GM20431 (cell line): ENCODE measurements at regions not wholly inside any gene's neighbourhood (a gene's known extent, or its start where the extent isn't known, plus 50 kb on each side); places are given as distances from the start of the nearest gene placed in this dataset.
"Not testable (repeated sequence)": the region's sequence is repeated elsewhere in the genome, so short reads cannot be mapped to it uniquely, and the experiment has no call there.

Experiments
- in situ Hi-C: fragments of 300-500 bp; cut with MseI, MboI; formaldehyde crosslinking; loops from one replicate; pipeline ENCODE4 v1.15.0; 2020; ENCODE audit warnings: low sequenced_read_pairs; ENCODE audit not compliant: unreplicated experiment

- in situ Hi-C loops = no loop called here
Measured at GRCh38 chr6:144659202-144660182, 374.4 kb downstream of the UTRN start.

DNA sequence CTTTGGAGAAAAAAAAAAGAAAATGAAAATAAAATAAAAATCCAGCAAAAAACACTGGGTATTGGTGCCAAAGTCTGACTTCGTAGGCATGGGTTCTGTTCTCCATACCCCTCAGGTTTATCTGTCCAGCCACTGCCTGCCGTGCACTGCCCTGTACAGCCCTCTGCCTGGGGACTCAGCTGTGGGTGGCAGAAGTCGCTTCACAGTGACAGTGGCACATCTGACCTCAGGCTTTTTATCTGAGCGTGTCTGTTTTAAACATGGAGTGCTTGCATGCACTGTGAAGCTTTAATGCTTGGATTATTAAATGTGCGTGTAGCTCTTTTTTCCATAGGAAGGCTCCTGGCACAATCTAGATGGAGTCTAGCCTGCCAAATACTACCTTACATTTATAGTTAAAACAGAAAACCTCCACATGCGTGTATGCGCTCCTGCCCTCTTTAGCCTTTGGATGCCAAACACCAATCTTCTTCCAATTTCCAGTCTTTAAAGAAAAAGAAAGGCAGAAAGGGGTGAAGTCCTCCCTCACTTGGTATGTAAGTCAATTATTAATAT is 375.5 kb downstream of the UTRN start:
- in situ Hi-C loops = no loop called here

- in situ Hi-C loops = no loop called here
Measured at GRCh38 chr6:144661116-144661806, 376.1 kb downstream of the UTRN start.

GRCh38 chr6:144662812-144663365 is 377.8 kb downstream of the UTRN start:
- in situ Hi-C loops = no loop called here

GRCh38 chr6:144664281-144664680 is 379.1 kb downstream of the UTRN start:
- in situ Hi-C loops = no loop called here

- in situ Hi-C loops = no loop called here
Measured at GRCh38 chr6:144664947-144665346, 379.8 kb downstream of the UTRN start.

GRCh38 chr6:144665932-144666450 is 380.9 kb downstream of the UTRN start:
- in situ Hi-C loops = no loop called here

DNA sequence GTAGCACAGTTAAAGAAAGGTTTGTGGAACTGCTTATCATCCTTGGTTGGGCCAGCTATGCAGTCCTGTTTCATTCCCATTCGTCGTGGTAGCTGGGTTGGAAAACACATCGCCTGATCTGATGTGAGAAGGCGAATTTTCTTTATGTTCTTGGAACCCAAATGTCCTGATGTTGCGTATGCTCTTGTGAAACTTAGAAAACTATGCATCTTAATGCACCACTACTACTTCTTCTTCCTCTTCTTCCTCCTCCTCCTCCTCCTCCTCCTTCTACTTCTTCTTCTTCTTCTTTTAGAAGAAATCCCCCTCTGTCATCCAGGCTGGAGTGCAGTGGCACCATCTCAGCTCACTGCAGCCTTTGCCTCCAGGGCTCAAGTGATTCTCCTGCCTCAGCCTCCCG is 381.6 kb downstream of the UTRN start:
- in situ Hi-C loops = no loop called here

DNA sequence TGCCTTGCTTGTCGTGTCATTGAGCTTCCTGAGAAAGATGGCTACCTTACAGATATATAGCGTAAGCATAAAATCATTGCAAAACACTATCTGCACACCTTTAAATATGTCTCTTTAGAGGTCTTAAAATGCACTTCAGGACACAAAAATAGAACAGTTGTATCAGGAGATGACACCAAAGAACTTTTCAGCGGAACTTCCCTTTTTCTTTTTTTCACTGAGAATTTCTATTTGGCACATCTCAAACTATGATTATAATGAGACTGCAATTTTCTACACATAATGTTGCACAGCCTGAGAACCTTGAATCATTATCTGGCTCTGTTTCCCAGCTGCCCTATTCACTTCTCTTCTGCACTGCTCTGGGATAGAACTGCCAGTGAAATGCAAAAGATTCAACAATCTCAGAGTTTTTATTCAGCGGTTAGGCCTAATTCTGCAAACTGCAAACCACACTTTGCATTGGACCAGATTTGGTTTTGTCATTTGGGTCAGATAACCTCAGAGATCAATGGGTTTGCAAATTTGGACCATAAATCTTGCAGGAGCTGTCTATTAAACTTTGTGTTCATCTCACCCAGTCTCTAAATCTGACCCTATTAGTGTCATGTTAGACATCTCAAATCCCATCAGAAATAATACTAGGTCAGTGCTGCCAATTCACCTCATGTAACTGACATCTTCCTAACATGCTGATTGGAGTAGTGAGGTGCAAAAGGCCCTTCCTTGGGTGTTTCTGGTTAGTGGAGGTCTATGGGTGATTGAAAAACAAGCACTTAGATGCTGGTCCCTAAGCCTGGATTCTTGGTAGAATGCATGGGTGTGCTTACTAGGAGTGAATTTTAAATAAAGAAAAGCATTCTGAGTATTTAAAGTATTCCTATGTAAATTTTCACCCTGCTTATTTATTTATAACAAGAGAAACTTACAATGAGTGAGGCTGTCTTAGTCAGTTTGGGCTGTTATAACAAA is 382.7 kb downstream of the UTRN start:
- in situ Hi-C loops = no loop called here

GRCh38 chr6:144670259-144670658 is 385.1 kb downstream of the UTRN start:
- in situ Hi-C loops = not testable (repeated sequence)

DNA sequence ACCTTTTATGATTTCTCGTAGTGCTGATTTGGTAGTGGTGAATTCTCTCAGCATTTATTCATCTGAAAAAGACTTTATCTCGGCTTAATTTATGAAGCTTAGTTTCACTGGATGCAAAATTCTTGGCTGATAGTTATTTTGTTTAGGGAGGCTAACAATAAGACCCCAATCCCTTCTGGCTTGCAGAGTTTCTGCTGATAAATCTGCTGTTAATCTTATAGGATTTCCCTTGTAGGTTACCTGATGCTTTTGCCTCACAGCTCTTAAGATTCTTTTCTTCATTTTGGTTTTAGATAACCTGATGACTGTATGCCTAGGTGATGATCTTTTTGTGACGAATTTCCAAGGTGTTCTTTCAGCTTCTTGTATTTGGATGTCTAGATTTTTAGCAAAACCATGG is 388.7 kb downstream of the UTRN start:
- in situ Hi-C loops = no loop called here

- in situ Hi-C loops = no loop called here
Measured at GRCh38 chr6:144675231-144675861, 390.2 kb downstream of the UTRN start.

DNA sequence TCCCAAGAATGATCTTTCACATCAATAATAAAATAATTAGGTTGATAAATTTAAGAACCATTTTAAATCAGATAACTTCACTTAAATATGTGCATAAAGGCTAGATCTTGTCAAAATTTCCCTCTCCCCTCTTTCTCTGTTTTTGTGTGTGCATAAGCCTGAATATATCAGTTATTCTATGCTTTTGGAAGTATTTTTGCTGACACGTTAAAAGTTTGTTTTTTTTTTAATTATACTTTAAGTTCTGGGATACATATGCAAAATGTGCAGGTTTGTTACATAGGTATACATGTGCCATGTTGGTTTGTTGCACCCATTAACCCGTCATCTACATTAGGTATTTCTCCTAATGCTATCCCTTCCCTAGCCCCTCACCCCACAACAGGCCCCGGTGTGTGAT is 391.2 kb downstream of the UTRN start:
- in situ Hi-C loops = not testable (repeated sequence)

DNA sequence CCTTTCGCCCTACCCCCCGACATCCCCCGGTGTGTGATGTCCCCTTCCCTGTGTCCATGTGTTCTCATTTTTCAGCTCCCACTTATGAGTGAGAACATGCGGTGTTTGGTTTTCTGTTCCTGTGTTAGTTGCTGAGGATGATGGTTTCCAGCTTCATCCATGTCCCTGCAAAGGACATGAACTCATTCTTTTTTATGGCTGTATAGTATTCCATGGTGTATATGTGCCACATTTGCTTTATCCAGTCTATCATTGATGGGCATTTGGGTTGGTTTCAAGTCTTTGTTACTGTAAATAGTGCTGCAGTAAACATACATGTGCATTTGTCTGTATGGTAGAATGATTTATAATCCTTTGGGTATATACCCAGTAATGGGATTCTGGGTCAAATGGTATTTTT is 392.1 kb downstream of the UTRN start:
- in situ Hi-C loops = not testable (repeated sequence)

- in situ Hi-C loops = no loop called here
Measured at GRCh38 chr6:144678844-144679243, 393.7 kb downstream of the UTRN start.

GRCh38 chr6:144681334-144681733 is 396.2 kb downstream of the UTRN start:
- in situ Hi-C loops = no loop called here

DNA sequence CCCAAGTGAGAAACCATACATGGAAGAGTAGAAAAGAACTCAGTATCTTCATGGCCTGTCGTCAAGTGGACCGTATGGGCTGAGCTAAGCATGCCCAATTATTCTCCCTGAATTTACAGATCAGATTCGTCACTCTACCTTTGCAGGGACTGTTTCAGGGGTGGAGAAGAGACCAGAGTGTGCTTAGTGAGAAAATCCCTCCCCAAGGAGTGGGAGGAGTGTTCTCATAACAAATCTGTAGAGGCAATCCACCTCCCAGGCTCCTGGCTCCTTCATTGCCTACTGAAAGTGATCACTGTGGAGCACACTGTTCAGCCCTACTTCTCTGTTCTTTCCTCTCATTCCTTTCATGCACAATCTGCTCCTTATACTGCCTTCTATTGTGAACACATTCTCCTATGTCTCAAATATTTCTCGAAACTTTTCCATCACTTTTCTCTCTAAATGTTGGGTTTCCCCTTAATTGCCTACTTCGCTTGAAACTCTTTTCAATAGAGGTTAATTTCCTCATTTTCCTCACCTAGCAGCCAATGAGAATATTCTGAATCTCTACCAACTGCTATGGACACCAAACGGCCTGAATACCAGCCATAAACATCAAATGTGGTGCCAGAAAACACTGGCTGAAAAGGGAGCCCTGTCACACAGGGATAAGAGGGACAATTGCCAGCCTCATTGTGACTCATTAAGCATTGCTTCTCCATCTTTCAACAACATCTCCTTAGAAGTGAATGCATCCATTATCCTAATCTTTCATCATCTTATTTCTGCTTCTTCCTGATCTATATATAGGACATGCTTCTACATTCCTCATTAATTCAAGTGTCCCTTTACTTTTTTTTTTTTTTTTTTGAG is 398.3 kb downstream of the UTRN start:
- in situ Hi-C loops = no loop called here

DNA sequence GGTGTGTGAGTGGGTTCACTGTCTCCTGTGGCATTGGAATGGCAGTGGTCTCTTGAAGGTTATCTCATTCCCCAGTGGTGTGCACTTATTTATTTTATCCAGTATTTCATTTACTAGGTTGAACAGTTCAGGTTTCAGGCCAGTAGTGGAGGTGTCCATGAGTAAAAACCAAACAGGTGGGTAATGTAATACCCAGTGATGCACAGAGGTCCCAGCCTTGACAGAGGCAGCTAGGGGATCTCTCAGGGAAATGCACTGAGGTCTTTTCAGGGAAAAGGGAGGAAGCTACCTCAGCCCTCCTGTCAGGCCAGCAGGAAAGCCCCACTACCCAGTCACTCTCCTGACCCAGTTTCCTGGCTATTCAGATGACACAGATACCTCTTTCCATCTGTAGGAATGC is 403.6 kb downstream of the UTRN start:
- in situ Hi-C loops = no loop called here
